Activated CD4-positive, alpha-beta memory T cell treated with anti-CD3 and anti-CD28 coated beads for 36 hours (primary cell): ENCODE measurements at regions not wholly inside any gene's neighbourhood (a gene's known extent, or its start where the extent isn't known, plus 50 kb on each side); places are given as distances from the start of the nearest gene placed in this dataset.
"Not testable (repeated sequence)": the region's sequence is repeated elsewhere in the genome, so short reads cannot be mapped to it uniquely, and the experiment has no call there.

Source experiments
- CTCF ChIA-PET: fragments of 350-600 bp; sonication (Branson Sonifier 250); formaldehyde crosslinking; loops from one replicate; lab custom pipeline; 2021; ENCODE audit warnings: antibody characterized with exemption, inconsistent platforms; lab: Charles Lee
- POLR2A ChIA-PET: fragments of 350-600 bp; sonication (Branson Sonifier 250); formaldehyde crosslinking; loops from one replicate; lab custom pipeline; 2021; ENCODE audit warnings: antibody characterized with exemption; lab: Charles Lee
- DNase-seq: peaks from one replicate; pipeline ENCODE4 v3.0.0-alpha.2; 2020
- H3K27ac Mint-ChIP-seq: one replicate; pipeline ENCODE4 v1.8.0; 2021; ENCODE audit warnings: mixed read lengths
- H3K27me3 Mint-ChIP-seq: one replicate; pipeline ENCODE4 v1.8.0; 2021; ENCODE audit warnings: mixed read lengths
- H3K36me3 Mint-ChIP-seq: one replicate; pipeline ENCODE4 v1.8.0; 2021; ENCODE audit warnings: mixed read lengths
- H3K4me1 Mint-ChIP-seq: one replicate; pipeline ENCODE4 v1.8.0; 2021; ENCODE audit warnings: low read depth, mixed read lengths
- H3K4me3 Mint-ChIP-seq: one replicate; pipeline ENCODE4 v1.8.0; 2021; ENCODE audit warnings: mild to moderate bottlenecking, mixed read lengths
- H3K9me3 Mint-ChIP-seq: one replicate; pipeline ENCODE4 v1.8.0; 2021; ENCODE audit warnings: mixed read lengths
- intact Hi-C: fragments of 100-400 bp; cut with micrococcal nuclease; formaldehyde crosslinking; loops from one replicate; pipeline ENCODE4 v1.15.1; 2023

GRCh38 chr2:61753512-61753911, 100.3 kb downstream of the FAM161A start:
- intact Hi-C loops = no loop called here
- CTCF ChIA-PET = no interaction called here
- Mint-ChIP-seq H3K4me3 (no peak overlapping the region), H3K4me1 (peaks cover 3% of the 10 kb centered on the region), H3K9me3 (peaks cover 8% of the 10 kb centered on the region), H3K27me3 (no peaks in the 10 kb centered on the region), H3K27ac (no peak overlapping the region), H3K36me3 (peaks cover 2% of the 10 kb centered on the region)
- POLR2A ChIA-PET = no interaction called here
- no peak for DNase-seq

DNA sequence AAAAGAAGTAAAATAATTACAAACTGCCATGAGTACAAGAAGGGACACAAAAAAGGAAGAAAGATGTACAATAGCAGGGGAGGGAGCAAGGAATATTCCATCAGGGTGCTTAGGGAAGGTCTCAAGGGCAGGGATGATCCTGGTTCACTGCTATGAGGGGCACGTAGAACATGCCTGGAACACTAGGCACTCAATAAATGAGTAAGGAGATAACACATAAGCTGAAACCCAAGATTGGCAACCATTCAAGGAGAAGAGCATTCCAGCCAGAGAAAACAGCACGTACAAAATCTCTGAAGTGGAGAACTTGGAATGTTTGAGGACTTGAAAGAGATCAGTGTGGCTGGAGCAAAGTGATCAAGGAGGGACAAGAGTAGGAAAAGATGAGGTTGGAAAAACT, 103.2 kb downstream of the FAM161A start:
- H3K36me3 Mint-ChIP-seq = peaks cover 2% of the 10 kb centered on the region
- ChIA-PET CTCF (no interaction called here), POLR2A (interaction anchor here (0.6 kb wide), 1 partner anchor 63 kb away, joined by 3 read pairs; no protein-coding TSS in a partner anchor)
- H3K4me1 Mint-ChIP-seq = no peaks in the 10 kb centered on the region
- no peaks in the 10 kb centered on the region for H3K27me3 Mint-ChIP-seq
- DNase-seq = no peak
- intact Hi-C loops = no loop called here
- no peak overlapping the region for H3K4me3 Mint-ChIP-seq
- H3K9me3 Mint-ChIP-seq = peaks cover 8% of the 10 kb centered on the region
- H3K27ac Mint-ChIP-seq = no peak overlapping the region

- no peak overlapping the region for H3K4me3 Mint-ChIP-seq
- DNase-seq = no peak
- H3K27ac Mint-ChIP-seq = no peak overlapping the region
- no peaks in the 10 kb centered on the region for H3K4me1 Mint-ChIP-seq
- no peaks in the 10 kb centered on the region for H3K9me3 Mint-ChIP-seq
- H3K27me3 Mint-ChIP-seq = no peaks in the 10 kb centered on the region
- intact Hi-C loops = no loop called here
- ChIA-PET POLR2A (no interaction called here), CTCF (no interaction called here)
- no peaks in the 10 kb centered on the region for H3K36me3 Mint-ChIP-seq
Measured at GRCh38 chr2:61742955-61743354, 110.9 kb downstream of the FAM161A start.

GRCh38 chr2:61737841-61738240, 116.0 kb downstream of the FAM161A start:
- H3K27me3 Mint-ChIP-seq = no peaks in the 10 kb centered on the region
- intact Hi-C loops = no loop called here
- no peaks in the 10 kb centered on the region for H3K9me3 Mint-ChIP-seq
- CTCF ChIA-PET = no interaction called here
- H3K36me3 Mint-ChIP-seq = no peaks in the 10 kb centered on the region
- POLR2A ChIA-PET = no interaction called here
- no peaks in the 10 kb centered on the region for H3K4me1 Mint-ChIP-seq
- no peak overlapping the region for H3K27ac Mint-ChIP-seq
- no peak for DNase-seq
- H3K4me3 Mint-ChIP-seq = no peak overlapping the region

GRCh38 chr2:61736953-61737352, 116.9 kb downstream of the FAM161A start:
- Mint-ChIP-seq H3K9me3 (no peaks in the 10 kb centered on the region), H3K36me3 (no peaks in the 10 kb centered on the region), H3K27me3 (no peaks in the 10 kb centered on the region), H3K27ac (no peak overlapping the region), H3K4me1 (no peaks in the 10 kb centered on the region), H3K4me3 (no peak overlapping the region)
- ChIA-PET POLR2A (no interaction called here), CTCF (no interaction called here)
- no peak for DNase-seq
- intact Hi-C loops = no loop called here

- no peaks in the 10 kb centered on the region for H3K4me1 Mint-ChIP-seq
- H3K9me3 Mint-ChIP-seq = no peaks in the 10 kb centered on the region
- intact Hi-C loops = no loop called here
- no peak overlapping the region for H3K4me3 Mint-ChIP-seq
- ChIA-PET POLR2A (no interaction called here), CTCF (no interaction called here)
- DNase-seq = no peak
- no peaks in the 10 kb centered on the region for H3K36me3 Mint-ChIP-seq
- H3K27ac Mint-ChIP-seq = no peak overlapping the region
- no peaks in the 10 kb centered on the region for H3K27me3 Mint-ChIP-seq
Measured at GRCh38 chr2:61733563-61733962, 120.3 kb downstream of the FAM161A start.

GRCh38 chr2:61732787-61733186, 121.1 kb downstream of the FAM161A start:
- CTCF ChIA-PET = no interaction called here
- H3K4me3 Mint-ChIP-seq = no peak overlapping the region
- POLR2A ChIA-PET = no interaction called here
- intact Hi-C loops = no loop called here
- H3K36me3 Mint-ChIP-seq = no peaks in the 10 kb centered on the region
- H3K9me3 Mint-ChIP-seq = no peaks in the 10 kb centered on the region
- H3K27me3 Mint-ChIP-seq = no peaks in the 10 kb centered on the region
- DNase-seq = no peak
- H3K27ac Mint-ChIP-seq = no peak overlapping the region
- H3K4me1 Mint-ChIP-seq = no peaks in the 10 kb centered on the region

DNA sequence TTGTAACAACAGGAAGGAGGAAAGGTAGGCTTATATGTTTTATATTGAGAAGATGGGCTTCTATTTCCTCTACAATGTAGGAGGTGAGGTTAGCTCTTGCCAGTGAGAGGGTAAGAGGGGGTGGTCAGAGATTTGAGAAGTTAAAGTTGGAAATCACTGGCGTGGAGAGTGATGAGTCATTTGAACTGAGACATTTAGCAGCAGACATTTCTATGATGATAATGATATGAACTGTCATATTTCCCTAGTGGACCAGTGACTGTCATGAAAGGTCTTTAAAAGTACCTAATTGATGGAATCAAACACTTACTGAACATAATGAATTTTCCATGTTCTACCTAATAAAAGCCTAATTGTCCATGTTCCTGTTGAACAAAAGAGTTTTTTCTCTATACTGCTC, 126.1 kb downstream of the FAM161A start:
- no peak for DNase-seq
- Mint-ChIP-seq H3K9me3 (peaks cover 5% of the 10 kb centered on the region), H3K36me3 (peaks cover 2% of the 10 kb centered on the region), H3K4me1 (no peaks in the 10 kb centered on the region), H3K4me3 (no peak overlapping the region), H3K27ac (no peak overlapping the region), H3K27me3 (peaks cover 4% of the 10 kb centered on the region)
- ChIA-PET CTCF (interaction anchor here (0.6 kb wide), 1 partner anchor 11 kb away, joined by 3 read pairs; no protein-coding TSS in a partner anchor), POLR2A (interaction anchor here (0.6 kb wide), 1 partner anchor 48 kb away, joined by 3 read pairs; no protein-coding TSS in a partner anchor)
- intact Hi-C loops = no loop called here

DNA sequence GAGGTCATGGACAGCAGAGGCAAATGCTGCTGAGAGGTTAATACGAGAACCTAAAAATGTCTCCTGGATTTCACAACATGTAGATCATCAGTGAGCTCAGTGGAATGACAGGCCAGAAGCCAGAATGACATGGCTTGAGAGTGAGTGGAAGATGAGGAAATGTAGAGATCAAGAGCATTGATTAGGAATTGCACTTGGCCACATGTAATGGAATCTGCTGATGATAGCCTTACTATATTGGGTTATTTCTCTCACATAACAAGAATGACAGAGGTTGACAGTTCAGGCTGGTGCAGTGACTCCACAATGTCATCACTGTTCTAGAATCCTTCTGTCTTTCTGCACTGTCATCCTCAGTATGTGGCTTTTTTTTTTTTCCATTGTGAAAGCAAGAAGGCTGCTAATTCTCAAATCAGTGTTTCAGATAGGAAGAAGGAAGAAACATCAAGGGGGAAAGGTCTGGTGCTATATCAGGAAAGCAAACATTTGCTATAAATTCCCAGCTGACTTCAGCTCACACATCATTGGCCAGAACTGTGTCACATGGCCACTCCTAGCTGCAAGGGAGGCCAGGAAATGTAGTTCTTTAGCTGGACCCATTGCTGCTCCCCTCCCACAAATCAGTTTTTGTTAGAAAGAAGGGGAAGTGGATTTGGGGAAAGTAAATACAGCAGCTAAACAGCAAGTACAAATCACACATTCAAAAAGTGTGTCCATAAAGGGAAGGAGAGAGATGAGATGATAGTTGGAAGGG, 127.2 kb downstream of the FAM161A start:
- H3K27me3 Mint-ChIP-seq = peaks cover 4% of the 10 kb centered on the region
- DNase-seq = no peak
- no peak overlapping the region for H3K4me3 Mint-ChIP-seq
- intact Hi-C loops = no loop called here
- H3K27ac Mint-ChIP-seq = no peak overlapping the region
- H3K4me1 Mint-ChIP-seq = no peaks in the 10 kb centered on the region
- CTCF ChIA-PET = interaction anchor here (0.6 kb wide), 1 partner anchor 483 kb away, joined by 4 read pairs; no protein-coding TSS in a partner anchor
- POLR2A ChIA-PET = no interaction called here
- H3K9me3 Mint-ChIP-seq = peaks cover 5% of the 10 kb centered on the region
- peaks cover 2% of the 10 kb centered on the region for H3K36me3 Mint-ChIP-seq

DNA sequence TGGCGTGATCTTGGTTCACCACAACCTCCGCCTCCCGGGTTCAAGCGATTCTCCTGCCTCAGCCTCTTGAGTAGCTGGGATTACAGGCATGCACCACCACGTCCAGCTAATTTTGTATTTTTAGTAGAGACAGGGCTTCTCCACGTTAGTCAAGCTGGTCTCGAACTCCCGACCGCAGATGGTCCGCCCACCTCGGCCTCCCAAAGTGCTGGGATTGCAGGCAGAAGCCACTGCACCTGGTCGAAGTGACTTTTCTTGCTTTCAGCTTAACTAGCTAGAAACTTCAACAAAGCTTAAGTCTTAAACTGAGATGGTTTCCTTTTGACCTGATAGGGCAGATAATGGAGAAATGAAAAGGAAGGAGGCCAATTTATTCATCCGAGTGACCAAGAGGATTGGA, 130.5 kb downstream of the FAM161A start:
- H3K4me1 Mint-ChIP-seq, CTCF ChIA-PET, H3K4me3 Mint-ChIP-seq, H3K9me3 Mint-ChIP-seq, H3K27me3 Mint-ChIP-seq, DNase-seq, H3K27ac Mint-ChIP-seq, intact Hi-C loops, H3K36me3 Mint-ChIP-seq, POLR2A ChIA-PET: not testable (repeated sequence)

DNA sequence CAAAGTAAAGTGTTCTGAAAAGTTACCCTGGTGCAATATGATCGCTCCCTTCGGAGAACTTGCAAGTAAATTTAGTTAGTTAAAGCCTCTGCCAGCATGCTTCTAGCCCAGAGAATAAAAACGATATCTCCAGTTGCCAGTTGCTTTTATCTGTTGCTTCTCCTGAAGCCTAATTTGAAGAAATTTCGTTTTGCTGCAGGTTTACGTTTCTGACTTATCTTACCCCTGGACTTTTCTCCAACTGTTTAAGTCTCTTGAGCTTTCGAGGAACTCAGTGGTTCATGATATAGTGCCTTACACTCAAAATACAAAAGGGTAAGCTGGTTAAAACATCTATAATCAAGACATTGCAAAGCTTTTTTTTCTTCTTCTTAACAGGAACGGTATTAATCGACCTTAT, 131.1 kb downstream of the FAM161A start:
- H3K9me3 Mint-ChIP-seq = peaks cover 5% of the 10 kb centered on the region
- peaks cover 2% of the 10 kb centered on the region for H3K36me3 Mint-ChIP-seq
- intact Hi-C loops = no loop called here
- H3K27ac Mint-ChIP-seq = no peak overlapping the region
- DNase-seq = no peak
- ChIA-PET POLR2A (no interaction called here), CTCF (no interaction called here)
- no peaks in the 10 kb centered on the region for H3K4me1 Mint-ChIP-seq
- no peak overlapping the region for H3K4me3 Mint-ChIP-seq
- peaks cover 4% of the 10 kb centered on the region for H3K27me3 Mint-ChIP-seq

DNA sequence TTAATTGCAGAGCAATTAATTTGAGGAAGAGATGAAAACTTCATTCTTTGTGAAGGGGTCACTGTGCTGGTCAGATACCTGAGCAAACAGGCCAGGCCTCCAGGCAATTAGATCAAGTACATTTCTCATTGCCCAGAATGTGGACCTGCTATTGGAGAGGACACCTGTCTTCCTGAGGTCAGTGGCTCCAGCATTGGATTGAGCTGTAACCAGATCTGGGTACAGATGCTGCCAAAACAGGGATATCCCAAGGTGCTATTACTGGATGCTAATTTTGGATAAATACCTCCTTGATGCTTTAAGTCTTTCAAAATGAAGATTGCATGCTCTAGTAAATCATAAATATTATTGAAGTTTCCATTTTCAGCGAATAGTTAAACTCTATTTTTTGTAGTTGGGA, 131.5 kb downstream of the FAM161A start:
- ChIA-PET CTCF (interaction anchor here (0.6 kb wide), 1 partner anchor 436 kb away, joined by 3 read pairs; no protein-coding TSS in a partner anchor), POLR2A (no interaction called here)
- peaks cover 4% of the 10 kb centered on the region for H3K27me3 Mint-ChIP-seq
- H3K4me1 Mint-ChIP-seq = no peaks in the 10 kb centered on the region
- peaks cover 2% of the 10 kb centered on the region for H3K36me3 Mint-ChIP-seq
- intact Hi-C loops = no loop called here
- H3K4me3 Mint-ChIP-seq = no peak overlapping the region
- DNase-seq = no peak
- no peak overlapping the region for H3K27ac Mint-ChIP-seq
- peaks cover 5% of the 10 kb centered on the region for H3K9me3 Mint-ChIP-seq

DNA sequence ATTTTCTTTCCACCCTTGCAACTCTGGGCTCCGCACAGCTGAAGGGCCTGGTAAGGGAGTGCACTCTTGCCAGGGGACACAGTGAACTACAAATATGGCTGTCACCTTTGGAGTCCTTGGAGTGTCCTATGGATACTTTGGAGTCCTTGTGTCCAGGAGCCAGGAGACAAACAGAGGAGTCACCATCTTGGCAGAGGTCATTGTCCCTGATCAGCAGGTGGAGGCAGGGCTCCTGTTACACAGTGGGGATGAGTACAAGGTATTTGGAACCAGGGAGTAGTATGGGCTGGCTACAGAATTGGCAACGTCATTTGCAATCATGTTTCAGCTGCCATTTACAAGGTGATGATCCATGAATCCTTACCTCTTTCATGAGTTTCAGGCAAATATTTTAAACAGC, 132.5 kb downstream of the FAM161A start:
- intact Hi-C loops = no loop called here
- H3K27me3 Mint-ChIP-seq = no peaks in the 10 kb centered on the region
- POLR2A ChIA-PET = no interaction called here
- H3K4me3 Mint-ChIP-seq = no peak overlapping the region
- CTCF ChIA-PET = interaction anchor here (0.8 kb wide), 1 partner anchor 71 kb away, joined by 3 read pairs; no protein-coding TSS in a partner anchor
- no peaks in the 10 kb centered on the region for H3K9me3 Mint-ChIP-seq
- no peak for DNase-seq
- no peaks in the 10 kb centered on the region for H3K4me1 Mint-ChIP-seq
- H3K27ac Mint-ChIP-seq = no peak overlapping the region
- H3K36me3 Mint-ChIP-seq = no peaks in the 10 kb centered on the region
